GM21576 (cell line): ENCODE measurements at regions not wholly inside any gene's neighbourhood (a gene's known extent, or its start where the extent isn't known, plus 50 kb on each side); places are given as distances from the start of the nearest gene placed in this dataset.
"Not testable (repeated sequence)": the region's sequence is repeated elsewhere in the genome, so short reads cannot be mapped to it uniquely, and the experiment has no call there.

Experiments
- ATAC-seq: cut with Tn5 transposase; IDR thresholded peaks from one replicate; pipeline ENCODE4 v1.9.1; 2021; ENCODE audit warnings: mild to moderate bottlenecking, moderate library complexity; ENCODE audit not compliant: unreplicated experiment

DNA sequence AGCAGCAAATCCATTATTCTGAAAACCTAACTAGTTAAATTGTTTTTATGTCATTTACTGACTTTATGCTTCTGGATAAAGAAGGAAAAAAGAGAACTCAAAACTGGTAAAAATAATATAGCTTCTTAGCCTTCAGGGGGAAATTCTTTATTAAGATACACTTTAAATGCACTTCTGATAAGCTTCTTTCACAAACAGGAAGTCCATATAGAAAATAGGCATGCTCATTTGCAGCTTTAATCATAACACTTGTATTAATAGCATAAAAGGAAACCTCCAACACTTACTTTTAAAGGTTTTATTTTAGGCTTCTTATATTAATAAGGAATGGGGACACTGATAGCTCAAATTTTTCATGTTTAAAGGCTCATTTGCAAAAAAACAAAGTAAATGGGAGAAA lies 538.0 kb upstream of the SLC35B3 start:
- ATAC-seq, result no peak

DNA sequence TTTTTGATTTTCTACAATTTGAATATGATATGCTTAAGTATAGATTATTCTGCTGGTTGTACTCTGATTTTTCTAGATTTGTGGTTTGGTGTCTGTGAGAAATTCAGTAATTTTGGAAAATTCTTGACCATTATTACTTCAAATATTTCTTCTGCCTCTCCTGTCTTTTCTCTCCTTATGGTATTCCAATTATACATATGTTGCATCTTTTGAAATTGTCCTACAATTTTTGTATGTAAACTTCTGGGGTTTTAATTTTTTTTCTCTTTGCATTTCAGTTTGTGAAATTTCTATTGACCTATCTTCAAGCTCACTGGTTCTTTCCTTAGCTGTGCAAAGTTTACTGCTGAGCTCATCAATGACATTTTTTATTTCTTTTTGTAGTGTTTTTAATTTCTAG lies 534.4 kb upstream of the SLC35B3 start:
- no peak for ATAC-seq

DNA sequence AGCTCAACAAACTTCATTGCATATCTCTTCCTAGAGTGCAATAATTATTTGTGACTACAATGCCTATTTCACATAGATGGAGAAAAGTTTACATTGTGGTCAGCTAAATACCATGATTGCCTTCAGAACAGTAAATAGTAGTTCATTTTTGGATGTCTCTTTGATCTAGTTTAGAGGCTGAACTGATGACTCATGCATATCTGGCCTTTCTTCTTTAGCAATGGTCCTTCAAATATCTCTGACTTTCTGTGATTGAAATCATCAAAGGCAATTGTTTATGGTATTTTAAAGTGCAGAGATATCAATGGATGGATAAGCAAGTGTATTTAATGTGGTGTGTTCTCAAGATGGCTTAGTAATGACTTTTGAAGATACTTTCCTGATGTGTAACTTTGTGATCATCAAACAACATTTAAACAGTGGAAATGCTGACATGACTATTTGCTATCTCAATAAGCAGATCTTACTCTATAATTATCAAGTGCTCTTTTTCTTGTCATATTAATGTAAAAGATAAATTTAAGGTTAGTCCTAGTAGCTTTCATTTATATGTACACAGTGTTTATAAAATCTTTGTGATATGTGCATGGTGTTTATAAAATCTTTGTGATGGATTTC lies 523.7 kb upstream of the SLC35B3 start:
- no peak for ATAC-seq

DNA sequence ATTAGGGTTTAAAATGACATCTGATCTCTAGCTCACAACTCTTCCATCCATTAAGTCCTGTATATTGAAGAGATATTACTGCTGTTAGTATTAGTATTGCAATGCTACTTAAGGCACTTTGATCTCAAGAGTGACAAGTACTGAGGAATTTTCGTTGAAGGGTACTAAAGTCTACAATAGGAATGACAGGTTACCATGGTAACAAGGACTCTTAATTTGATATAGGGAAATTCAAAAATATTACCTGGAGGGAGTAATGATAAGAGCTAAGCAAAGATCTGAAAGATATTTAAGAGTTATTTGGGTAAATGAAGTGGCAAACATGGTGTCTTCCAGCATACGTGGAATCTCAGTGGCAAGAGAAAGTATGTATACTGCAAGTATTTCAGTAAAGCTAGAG lies 518.0 kb upstream of the SLC35B3 start:
- ATAC-seq, result no peak

DNA sequence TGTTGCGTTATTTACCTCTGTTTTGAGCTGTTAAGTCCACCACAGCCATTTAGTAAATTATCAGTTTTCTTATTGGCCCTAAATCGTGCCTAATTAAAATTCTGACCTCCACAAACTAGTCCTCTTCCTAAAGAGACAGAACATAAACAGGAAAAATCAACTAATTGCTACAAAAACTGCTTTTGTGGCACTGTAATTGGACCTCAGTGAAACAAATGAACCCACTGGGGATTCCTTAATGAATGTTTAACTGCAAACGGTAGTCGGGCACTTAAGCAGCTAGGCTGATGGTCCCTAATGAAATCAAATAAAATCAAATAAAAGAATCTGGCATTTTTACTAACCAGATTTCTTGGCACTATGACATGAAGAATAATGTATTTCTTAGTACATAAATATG lies 513.4 kb upstream of the SLC35B3 start:
- no peak for ATAC-seq

DNA sequence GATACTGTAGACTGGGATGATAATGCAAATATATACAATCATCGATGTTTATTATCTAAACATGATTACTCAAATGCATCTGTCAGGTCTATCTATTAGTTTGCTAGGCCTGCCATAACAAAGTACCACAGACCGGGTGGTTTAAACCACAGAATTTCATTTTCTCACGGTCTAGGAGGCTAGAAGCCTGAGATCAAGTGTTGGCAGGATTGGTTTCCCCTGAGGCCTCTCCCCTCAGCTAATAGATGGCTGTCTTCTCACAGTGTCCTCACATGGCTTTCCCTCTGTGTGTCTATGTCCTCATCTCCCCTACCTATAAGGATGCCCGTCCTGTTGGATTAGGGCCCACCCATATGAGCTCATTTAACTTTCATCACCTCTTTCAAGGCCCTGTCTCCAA lies 512.6 kb upstream of the SLC35B3 start:
- no peak for ATAC-seq

DNA sequence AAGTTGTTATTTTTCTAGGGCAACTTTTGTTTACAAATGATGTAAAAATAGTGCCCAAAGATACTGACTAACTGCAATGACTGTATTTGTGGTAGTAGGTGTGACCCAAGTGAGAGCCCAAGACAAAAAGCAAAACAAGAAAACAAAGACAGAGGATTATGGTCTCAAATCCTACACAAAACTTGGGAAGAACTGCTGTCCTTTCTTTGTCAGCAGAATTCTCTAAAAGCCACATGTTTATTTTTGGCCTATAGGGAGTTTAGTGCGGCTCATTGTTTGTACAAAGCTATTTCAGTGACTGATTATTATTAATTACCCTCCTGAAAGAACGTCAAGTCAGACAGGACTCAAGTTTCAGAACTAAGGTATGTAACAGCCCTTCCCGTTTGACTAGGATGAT lies 509.2 kb upstream of the SLC35B3 start:
- no peak for ATAC-seq

DNA sequence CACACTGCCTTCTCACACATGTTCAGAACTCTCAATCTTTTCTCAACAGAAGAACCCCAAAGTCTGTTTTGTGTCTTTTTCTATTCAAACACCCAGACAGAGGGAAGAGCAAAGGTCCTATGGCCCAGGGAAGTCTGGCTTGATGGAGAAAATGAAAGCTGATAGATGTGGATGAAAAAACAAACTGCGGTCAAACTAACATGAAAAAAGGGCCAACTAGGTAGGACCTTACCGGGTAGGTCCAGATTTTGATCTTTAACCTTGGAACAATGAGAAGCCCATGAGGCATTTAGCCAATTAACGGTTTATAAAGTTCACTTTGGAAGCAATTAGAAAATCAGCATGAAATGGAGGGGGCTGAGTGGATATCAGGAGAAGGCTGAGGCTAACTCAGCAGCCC lies 507.7 kb upstream of the SLC35B3 start:
- ATAC-seq, result no peak

DNA sequence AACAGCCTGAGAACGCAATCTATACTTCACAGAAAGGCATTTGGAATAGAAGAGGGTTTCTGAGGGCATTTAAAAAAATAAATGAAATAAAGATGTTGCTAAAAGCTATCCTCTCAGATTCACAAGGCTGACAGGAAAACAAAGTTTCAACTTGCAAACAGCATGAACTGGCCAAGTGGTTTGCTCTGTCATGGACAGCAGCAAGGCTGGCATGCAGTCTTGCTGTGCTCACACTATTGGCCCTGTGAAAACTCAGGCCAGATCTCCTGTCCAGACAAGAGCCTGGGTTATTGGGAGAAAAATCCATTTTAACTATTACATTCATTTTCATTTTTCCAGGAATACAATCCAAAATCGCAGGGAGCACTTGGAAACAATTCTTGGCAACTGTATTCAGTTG lies 506.2 kb upstream of the SLC35B3 start:
- ATAC-seq, result no peak

DNA sequence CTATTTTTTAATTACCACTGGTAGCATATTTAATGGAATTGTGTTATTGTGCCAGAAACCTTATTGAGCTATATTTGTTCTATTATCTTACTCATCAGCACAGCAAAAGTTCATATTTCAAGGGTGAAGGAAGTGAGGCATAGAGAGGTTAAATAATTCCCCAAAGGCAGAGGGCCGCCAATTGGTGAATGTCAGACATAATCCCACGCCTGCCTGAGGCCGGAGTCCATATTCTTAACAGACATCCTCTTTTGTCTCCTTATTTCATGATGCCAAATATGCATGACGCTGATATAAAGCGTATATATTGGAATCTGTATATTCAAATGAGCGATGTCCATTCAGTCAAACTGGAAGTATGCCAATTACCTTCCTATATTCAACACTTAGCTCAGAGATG lies 505.0 kb upstream of the SLC35B3 start:
- no peak for ATAC-seq

DNA sequence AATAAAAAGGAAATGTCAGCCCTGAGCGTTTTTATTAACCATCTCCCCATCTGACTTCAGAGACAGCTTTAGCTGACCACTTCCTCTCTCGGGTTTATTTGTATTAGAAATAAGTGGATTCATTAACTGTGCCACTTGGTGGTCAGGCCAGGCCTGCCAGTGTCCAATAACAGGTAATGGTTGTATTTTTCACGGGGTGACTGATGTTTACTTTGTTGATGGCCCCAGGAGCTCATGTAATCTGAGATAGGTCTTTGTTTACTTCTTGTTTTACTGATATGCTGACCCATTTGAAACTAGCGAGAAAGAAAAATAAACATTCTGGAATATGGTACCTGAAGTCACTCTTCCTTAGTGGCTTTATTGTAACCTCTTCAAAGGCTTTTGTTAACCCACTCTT lies 504.3 kb upstream of the SLC35B3 start:
- no peak for ATAC-seq

DNA sequence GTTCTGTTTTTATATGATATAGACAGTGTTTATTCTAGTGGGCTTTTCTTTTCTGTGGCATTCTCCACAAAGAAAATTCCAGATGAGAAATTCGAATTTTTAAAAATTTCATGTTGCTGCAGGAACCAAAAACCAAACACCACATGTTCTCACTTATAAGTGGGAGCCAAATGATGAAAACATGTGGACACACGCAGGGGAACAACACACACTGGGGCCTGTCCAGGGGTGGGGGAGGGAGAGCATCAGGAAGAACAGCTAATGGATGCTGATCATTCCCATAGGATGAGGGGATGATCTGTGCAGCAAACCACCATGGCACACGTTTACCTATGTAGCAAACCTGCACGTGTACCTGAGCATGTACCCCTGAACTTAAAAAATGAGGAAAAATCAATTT lies 499.0 kb upstream of the SLC35B3 start:
- ATAC-seq, result no peak

DNA sequence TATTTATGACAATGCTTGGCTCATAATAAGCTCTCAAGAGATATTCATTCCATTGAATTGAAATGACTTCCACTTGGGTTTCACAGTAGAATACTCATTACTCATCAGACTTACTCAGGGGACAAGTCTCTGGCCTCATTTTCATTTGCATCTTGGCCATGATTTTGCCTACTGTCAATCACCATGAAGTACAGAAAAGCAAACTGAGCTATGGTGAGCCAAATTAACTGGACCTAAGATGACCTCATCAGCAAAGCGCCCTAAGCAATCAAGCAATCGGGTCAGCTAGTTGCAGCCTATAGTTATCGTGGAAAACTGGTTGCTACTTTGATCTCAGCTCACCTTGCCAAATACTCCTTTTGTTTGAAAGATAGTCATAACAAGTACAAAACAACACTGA lies 494.7 kb upstream of the SLC35B3 start:
- no peak for ATAC-seq

DNA sequence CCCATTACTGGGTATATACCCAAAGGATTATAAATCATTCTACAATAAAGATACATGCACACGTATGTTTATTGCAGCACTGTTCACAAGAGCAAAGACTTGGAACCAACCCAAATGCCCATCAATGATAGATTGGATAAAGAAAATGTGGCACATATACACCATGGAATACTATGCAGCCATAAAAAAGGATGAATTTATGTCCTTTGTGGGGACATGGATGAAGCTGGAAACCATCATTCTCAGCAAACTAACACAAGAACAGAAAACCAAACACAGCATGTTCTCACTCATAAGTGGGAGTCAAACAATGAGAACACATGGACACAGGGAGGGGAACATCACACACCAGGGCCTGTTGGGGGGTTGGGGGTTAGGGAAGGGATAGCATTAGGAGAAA lies 484.9 kb upstream of the SLC35B3 start:
- not testable (repeated sequence) for ATAC-seq

DNA sequence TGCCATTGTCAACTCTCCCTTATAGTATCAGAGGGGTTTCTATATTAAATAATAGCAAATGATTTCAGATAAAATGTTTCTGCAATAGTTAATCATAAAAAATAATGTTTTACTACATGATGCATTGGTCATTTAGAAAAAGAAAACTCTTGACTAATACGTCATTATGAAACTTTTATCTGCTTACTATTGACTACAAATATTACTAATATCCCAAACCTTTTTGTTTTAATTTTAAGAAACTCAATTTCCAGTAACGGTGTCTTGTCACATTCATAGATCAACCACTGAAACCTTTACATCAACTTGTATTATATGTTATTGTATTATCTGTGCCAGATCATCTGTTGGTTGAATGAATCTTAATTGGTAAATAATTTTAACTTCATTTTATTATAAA lies 482.9 kb upstream of the SLC35B3 start:
- ATAC-seq, result no peak

DNA sequence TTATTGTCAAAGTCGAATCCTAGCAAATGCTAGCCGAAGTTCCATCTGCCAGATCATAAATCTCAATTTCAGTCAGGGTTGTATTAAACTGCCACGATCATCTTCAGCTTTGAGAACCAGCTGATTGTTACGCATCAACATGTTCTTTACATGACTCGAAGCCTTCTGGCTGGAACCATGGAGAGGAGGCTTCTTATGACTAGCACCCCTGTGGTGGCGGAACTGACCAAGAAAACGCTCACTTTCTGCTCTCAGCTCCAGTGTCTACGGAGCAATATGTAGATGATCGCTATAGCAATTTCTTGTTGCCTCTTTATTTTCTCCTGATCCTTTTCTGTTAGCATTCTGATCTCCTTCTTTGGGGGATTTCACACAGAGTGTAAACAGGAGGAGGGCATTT lies 479.4 kb upstream of the SLC35B3 start:
- no peak for ATAC-seq

DNA sequence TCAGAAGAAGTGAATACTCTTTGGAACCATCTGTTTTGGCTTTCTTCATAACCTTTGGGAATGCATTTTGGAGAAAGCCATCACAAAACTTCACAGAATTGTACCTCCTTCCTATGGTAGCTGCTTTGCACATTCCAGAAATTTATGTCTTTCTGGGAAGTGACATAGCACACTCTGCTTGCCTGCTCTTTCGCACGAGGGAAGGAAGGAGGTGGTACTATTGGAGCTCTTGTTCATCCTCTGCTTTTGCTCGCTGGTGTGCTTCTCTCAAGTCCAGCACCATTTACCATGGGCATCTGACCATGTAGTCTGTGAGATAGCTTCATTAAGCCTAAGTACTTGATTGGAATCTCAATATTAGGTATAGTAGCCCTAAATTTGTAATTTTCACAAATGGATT lies 473.3 kb upstream of the SLC35B3 start:
- no peak for ATAC-seq

DNA sequence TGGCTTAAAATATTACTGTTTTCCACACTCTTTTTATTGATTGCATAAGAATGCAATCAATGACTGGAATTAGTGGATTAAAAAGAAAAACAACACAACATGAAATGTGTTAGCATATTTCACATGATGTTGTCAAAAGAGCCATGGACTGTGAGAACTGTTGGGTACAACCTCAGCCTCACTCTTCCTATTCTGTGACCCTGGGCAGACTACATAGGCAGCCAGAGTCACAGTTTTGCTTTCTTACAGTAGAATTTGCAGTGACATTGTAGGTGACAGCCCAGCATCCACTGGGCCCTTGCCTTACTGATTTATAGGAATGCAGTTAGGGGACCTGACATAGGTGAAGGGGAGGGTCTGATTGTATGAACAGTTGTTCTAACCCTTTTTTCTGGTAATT lies 471.4 kb upstream of the SLC35B3 start:
- ATAC-seq, result no peak

DNA sequence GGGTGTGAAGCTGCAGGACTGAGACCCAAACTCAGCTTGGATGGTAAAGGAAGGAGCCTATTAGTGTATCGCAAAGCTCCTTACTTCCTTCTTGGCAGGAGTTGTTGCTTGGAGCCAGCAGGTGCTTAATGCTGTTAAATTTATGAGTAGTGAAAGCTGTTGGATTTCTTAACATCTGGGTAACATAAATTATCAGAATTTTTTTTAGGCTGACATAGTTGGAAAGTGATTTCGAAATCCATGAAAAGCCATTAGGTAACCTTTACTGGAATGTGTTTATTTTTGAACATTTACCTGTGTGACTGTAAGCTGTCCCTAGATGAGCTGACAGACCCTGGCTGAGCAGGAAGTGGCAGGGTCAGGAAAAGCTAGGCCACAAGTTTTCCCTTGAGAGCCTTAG lies 470.4 kb upstream of the SLC35B3 start:
- no peak for ATAC-seq

DNA sequence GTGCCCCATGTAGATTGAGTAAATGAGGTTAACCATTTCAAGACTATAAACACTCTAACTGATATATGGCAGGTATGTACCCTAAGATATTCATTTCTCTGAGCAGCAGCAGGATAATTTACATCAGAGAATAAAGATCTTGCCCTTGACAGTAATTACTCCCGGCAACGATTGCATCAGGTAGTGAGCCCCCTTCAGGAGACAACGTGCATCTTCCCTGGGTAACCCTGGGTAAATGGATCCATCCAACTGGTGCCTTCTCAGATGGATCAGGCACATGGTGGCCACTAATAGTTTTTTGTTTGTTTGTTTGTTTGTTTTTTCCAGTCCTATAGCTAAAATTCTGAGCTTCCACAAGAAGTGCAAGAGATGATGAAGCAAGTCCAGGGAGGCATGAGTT lies 469.4 kb upstream of the SLC35B3 start:
- ATAC-seq, result no peak

DNA sequence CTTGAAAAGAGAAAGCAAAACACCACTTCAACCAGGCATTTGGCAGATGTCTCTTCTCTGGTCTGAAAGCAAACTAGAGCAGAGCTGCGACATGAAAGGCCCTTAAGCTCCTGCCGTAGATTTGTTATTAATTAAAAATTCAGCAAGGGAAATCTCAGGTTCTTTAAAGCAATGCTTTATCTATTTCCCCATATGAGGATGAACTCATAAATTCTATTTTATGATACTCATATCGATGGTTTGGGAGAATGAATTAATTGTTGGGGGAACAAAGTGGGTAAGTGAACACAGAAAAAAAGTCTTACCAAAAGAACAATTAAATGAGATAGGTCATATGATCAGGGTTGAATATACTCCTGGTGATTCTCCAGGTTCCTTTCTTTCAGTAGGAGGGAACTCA lies 464.7 kb upstream of the SLC35B3 start:
- ATAC-seq, result no peak

DNA sequence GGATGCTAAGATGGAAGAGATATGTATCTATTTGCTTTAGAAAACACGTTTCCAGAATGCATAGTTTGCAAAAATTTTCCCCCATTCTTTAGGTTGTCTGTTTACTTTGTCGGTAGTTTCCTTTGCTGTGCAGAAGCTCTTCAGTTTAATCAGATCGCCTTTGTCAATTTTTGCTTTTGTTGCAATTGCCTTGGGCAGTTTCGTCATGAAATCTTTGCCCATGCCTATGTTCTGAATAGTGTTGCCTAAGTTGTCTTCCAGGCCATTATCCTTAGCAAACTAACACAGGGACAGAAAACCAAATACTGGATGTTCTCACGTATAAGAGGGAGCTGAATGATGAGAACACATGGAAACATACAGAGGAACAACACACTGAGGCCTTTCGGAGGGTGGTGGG lies 454.2 kb upstream of the SLC35B3 start:
- ATAC-seq, result no peak

DNA sequence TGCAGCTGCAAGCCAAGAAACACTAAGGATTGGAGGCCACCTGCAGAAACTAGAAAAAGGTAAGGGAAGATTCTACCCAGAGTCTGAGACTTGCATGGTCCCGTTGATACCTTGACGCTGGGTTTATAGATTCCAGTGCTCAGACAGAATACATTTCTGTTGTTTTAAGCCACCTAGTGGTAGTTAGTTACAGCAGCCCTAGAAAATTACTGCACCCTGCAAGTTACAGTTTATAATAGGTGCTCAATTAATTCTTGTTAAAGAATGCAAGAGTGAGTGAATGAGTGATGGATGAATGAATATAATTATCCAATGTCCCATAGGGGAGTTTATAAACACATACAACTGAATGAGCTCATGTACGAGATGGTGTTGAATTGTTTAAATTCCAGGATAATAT lies 453.1 kb upstream of the SLC35B3 start:
- ATAC-seq, result no peak

DNA sequence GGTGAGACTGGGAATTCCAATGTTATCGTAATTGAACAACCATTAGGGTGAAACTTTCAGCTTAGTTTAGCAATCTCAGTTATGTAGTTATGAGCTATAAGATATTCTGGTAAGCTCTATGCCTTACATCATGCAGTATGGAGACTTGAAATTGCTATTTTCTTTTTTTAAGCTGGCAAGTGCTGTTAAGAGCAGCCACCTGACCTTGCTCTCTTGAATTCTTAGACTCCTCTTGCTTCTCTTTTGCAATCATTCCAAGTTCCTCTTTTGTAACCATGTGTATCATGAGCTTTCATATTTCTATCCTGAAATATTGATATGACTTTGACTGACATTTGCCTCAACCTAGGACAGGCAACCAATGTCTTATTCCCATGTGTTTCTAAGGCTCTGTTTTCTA lies 446.3 kb upstream of the SLC35B3 start:
- ATAC-seq, result no peak
